HEK293 (cell line): ENCODE measurements at regions not wholly inside any gene's neighbourhood (a gene's known extent, or its start where the extent isn't known, plus 50 kb on each side); places are given as distances from the start of the nearest gene placed in this dataset.

ENCODE experiments used
- CTCF ChIA-PET: fragments of 350-600 bp; formaldehyde crosslinking; extraction: SDS; loops from one replicate; lab custom pipeline; 2021; ENCODE audit warnings: antibody characterized with exemption; lab: Yijun Ruan, JAX
- POLR2A ChIA-PET: fragments of 300-600 bp; formaldehyde crosslinking; extraction: SDS; loops from one replicate; lab custom pipeline; 2020; ENCODE audit warnings: antibody characterized with exemption, inconsistent platforms; lab: Yijun Ruan, JAX
- H3K27ac ChIP-seq: fragments of 200-500 bp; sonication (Bioruptor generic); 2 replicates; pipeline ENCODE4 v1.5.1; 2014; ENCODE audit warnings: low read depth, low read length, control low read depth, inconsistent platforms; ENCODE audit errors: extremely low read depth
- H3K36me3 ChIP-seq, 2 experiments: fragments of 200-500 bp in 1 of 2; sonication (Bioruptor generic) in 1 of 2; 1 replicate in 1 of 2; 2 replicates in 1 of 2; pipeline ENCODE4 v1.5.1; 2014 to 2017; ENCODE audit warnings: inconsistent platforms in 2 of 2, low read length in 2 of 2; ENCODE audit not compliant: control insufficient read depth in 2 of 2, insufficient read depth in 1 of 2
- H3K4me1 ChIP-seq: fragments of 200-500 bp; sonication (Bioruptor generic); 2 replicates; pipeline ENCODE4 v1.5.1; 2014; ENCODE audit warnings: mild to moderate bottlenecking, low read length, inconsistent platforms; ENCODE audit not compliant: control insufficient read depth, insufficient read depth
- H3K4me3 ChIP-seq: 2 replicates; pipeline ENCODE4 v1.5.1; 2011; ENCODE audit warnings: low read depth, mild to moderate bottlenecking, control low read depth, low read length, moderate library complexity
- H3K9me3 ChIP-seq: fragments of 200-500 bp; sonication (Bioruptor generic); 2 replicates; pipeline ENCODE4 v1.5.1; 2014; ENCODE audit warnings: low read depth, low read length, inconsistent platforms; ENCODE audit not compliant: control insufficient read depth, insufficient read depth
- AEBP2 ChIP-seq: fragments of 450-650 bp; formaldehyde crosslinking; IDR thresholded peaks from 2 replicates; pipeline ENCODE4 v1.5.1; 2016; ENCODE audit warnings: missing biosample characterization, missing genetic modification characterization, borderline replicate concordance
- FEZF1 ChIP-seq: fragments of 450-650 bp; formaldehyde crosslinking; IDR thresholded peaks from 2 replicates; pipeline ENCODE4 v1.5.1; 2016; ENCODE audit warnings: missing biosample characterization, missing genetic modification characterization
- HOXA7 ChIP-seq: sonication (generic); formaldehyde crosslinking; IDR thresholded peaks from 2 replicates; pipeline ENCODE4 v1.8.1; 2022; ENCODE audit warnings: missing genetic modification reagents, borderline replicate concordance
- IKZF3 ChIP-seq: fragments of 450-650 bp; IDR thresholded peaks from 2 replicates; pipeline ENCODE4 v1.5.0; 2018; ENCODE audit warnings: missing biosample characterization, mild to moderate bottlenecking, missing genetic modification characterization, moderate library complexity
- MYNN ChIP-seq: fragments of 450-650 bp; formaldehyde crosslinking; IDR thresholded peaks from 2 replicates; pipeline ENCODE4 v1.5.1; 2016; ENCODE audit warnings: missing biosample characterization, missing genetic modification characterization, borderline replicate concordance
- SCRT1 ChIP-seq: fragments of 450-650 bp; formaldehyde crosslinking; IDR thresholded peaks from 2 replicates; pipeline ENCODE4 v1.5.1; 2016; ENCODE audit warnings: missing biosample characterization, missing genetic modification characterization, borderline replicate concordance
- SCRT2 ChIP-seq: fragments of 450-650 bp; formaldehyde crosslinking; IDR thresholded peaks from 2 replicates; pipeline ENCODE4 v1.5.1; 2016; ENCODE audit warnings: missing biosample characterization, missing genetic modification characterization
- SETDB1 ChIP-seq: IDR thresholded peaks from one replicate; pipeline ENCODE4 v1.6.1; 2017; ENCODE audit warnings: mild to moderate bottlenecking, low read length, moderate library complexity, mixed read lengths; ENCODE audit not compliant: insufficient read length
- TCF7L2 ChIP-seq: IDR thresholded peaks from 2 replicates; pipeline ENCODE4 v1.6.1; 2011; ENCODE audit warnings: low read depth, mild to moderate bottlenecking, inconsistent platforms, low read length, moderate library complexity, borderline replicate concordance
- TSHZ1 ChIP-seq: fragments of 450-650 bp; formaldehyde crosslinking; IDR thresholded peaks from 2 replicates; pipeline ENCODE4 v1.5.1; 2016; ENCODE audit warnings: missing biosample characterization, missing genetic modification characterization, borderline replicate concordance
- WT1 ChIP-seq: fragments of 450-650 bp; formaldehyde crosslinking; IDR thresholded peaks from 2 replicates; pipeline ENCODE4 v1.5.1; 2016; ENCODE audit warnings: missing biosample characterization, missing genetic modification characterization
- ZFHX2 ChIP-seq: fragments of 450-650 bp; formaldehyde crosslinking; conservative IDR thresholded peaks from 2 replicates; pipeline ENCODE4 v1.5.1; 2016; ENCODE audit warnings: missing biosample characterization, missing genetic modification characterization
- ZFP69B ChIP-seq: fragments of 450-650 bp; formaldehyde crosslinking; IDR thresholded peaks from 2 replicates; pipeline ENCODE4 v1.5.1; 2016; ENCODE audit warnings: missing biosample characterization, missing genetic modification characterization
- ZNF157 ChIP-seq: fragments of 450-650 bp; formaldehyde crosslinking; IDR thresholded peaks from 2 replicates; pipeline ENCODE4 v1.5.1; 2016; ENCODE audit warnings: missing biosample characterization, missing genetic modification characterization
- ZNF184 ChIP-seq: fragments of 450-650 bp; IDR thresholded peaks from 2 replicates; pipeline ENCODE4 v1.5.1; 2018; ENCODE audit warnings: missing biosample characterization, mild to moderate bottlenecking, missing genetic modification characterization
- ZNF2 ChIP-seq: fragments of 450-650 bp; formaldehyde crosslinking; IDR thresholded peaks from 2 replicates; pipeline ENCODE4 v1.5.1; 2016; ENCODE audit warnings: missing biosample characterization, missing genetic modification characterization
- ZNF221 ChIP-seq: fragments of 450-650 bp; formaldehyde crosslinking; IDR thresholded peaks from 2 replicates; pipeline ENCODE4 v1.5.1; 2017; ENCODE audit warnings: missing biosample characterization, missing genetic modification characterization, borderline replicate concordance
- ZNF24 ChIP-seq: fragments of 450-650 bp; formaldehyde crosslinking; IDR thresholded peaks from 2 replicates; pipeline ENCODE4 v1.5.1; 2016; ENCODE audit warnings: missing biosample characterization, missing genetic modification characterization
- ZNF302 ChIP-seq: fragments of 450-650 bp; formaldehyde crosslinking; IDR thresholded peaks from 2 replicates; pipeline ENCODE4 v1.5.1; 2016; ENCODE audit warnings: missing biosample characterization, missing genetic modification characterization, low read depth
- ZNF335 ChIP-seq: fragments of 450-650 bp; formaldehyde crosslinking; conservative IDR thresholded peaks from 2 replicates; pipeline ENCODE4 v1.5.1; 2016; ENCODE audit warnings: missing biosample characterization, missing genetic modification characterization
- ZNF341 ChIP-seq: fragments of 450-650 bp; formaldehyde crosslinking; IDR thresholded peaks from 2 replicates; pipeline ENCODE4; 2016; ENCODE audit warnings: low read depth, missing biosample characterization, missing genetic modification characterization
- ZNF37A ChIP-seq: fragments of 450-650 bp; IDR thresholded peaks from 2 replicates; pipeline ENCODE4 v1.5.1; 2018; ENCODE audit warnings: missing biosample characterization, missing genetic modification characterization
- ZNF48 ChIP-seq: fragments of 450-650 bp; formaldehyde crosslinking; IDR thresholded peaks from 2 replicates; pipeline ENCODE4 v1.5.1; 2016; ENCODE audit warnings: missing biosample characterization, missing genetic modification characterization
- ZNF600 ChIP-seq: fragments of 450-650 bp; formaldehyde crosslinking; IDR thresholded peaks from 2 replicates; pipeline ENCODE4 v1.5.1; 2016; ENCODE audit warnings: missing biosample characterization, missing genetic modification characterization
- ZNF610 ChIP-seq: fragments of 450-650 bp; formaldehyde crosslinking; IDR thresholded peaks from 2 replicates; pipeline ENCODE4 v1.5.1; 2016; ENCODE audit warnings: missing biosample characterization, missing genetic modification characterization, borderline replicate concordance
- ZNF747 ChIP-seq: fragments of 450-650 bp; formaldehyde crosslinking; IDR thresholded peaks from 2 replicates; pipeline ENCODE4 v1.5.1; 2016; ENCODE audit warnings: missing biosample characterization, missing genetic modification characterization
- TF ChIP-seq, protein P1 (sequence below): fragments of 450-650 bp; formaldehyde crosslinking; IDR thresholded peaks from 2 replicates; pipeline ENCODE4 v1.5.0; 2017; ENCODE audit warnings: missing biosample characterization, missing genetic modification characterization, borderline replicate concordance

DNA sequence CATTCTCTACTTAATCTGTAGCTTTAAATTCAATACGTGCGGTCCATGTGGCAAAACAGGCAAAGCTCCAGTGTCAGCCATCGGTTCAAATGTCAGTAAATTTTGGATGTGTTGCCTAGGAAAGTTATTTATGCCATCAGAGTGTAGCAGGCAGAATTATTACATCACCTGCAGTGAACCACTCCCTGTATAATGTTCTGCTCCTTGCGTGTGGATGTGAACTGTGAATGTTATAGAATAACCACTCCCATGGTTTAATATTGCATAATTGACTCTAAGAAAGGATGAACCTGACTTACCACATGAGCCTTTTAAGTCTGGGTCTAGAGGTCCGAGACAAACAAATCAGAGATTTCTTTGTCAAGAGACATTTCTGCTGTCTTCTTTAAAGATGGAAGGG is 145.5 kb downstream of the GOLIM4 start:
- no peak overlapping the region for H3K27ac ChIP-seq
- TF ChIP-seq FEZF1 (tag by site-specific recombination): no peak
- no peak for TF ChIP-seq SCRT2 (tag by site-specific recombination)
- no peak for TF ChIP-seq ZNF610 (tag by site-specific recombination)
- no peak for TF ChIP-seq ZNF2 (tag by site-specific recombination)
- no peak for TF ChIP-seq ZNF184
- no peak for TF ChIP-seq ZFP69B (tag by site-specific recombination)
- no peak for TF ChIP-seq TSHZ1 (tag by site-specific recombination)
- TF ChIP-seq, protein P1, sequence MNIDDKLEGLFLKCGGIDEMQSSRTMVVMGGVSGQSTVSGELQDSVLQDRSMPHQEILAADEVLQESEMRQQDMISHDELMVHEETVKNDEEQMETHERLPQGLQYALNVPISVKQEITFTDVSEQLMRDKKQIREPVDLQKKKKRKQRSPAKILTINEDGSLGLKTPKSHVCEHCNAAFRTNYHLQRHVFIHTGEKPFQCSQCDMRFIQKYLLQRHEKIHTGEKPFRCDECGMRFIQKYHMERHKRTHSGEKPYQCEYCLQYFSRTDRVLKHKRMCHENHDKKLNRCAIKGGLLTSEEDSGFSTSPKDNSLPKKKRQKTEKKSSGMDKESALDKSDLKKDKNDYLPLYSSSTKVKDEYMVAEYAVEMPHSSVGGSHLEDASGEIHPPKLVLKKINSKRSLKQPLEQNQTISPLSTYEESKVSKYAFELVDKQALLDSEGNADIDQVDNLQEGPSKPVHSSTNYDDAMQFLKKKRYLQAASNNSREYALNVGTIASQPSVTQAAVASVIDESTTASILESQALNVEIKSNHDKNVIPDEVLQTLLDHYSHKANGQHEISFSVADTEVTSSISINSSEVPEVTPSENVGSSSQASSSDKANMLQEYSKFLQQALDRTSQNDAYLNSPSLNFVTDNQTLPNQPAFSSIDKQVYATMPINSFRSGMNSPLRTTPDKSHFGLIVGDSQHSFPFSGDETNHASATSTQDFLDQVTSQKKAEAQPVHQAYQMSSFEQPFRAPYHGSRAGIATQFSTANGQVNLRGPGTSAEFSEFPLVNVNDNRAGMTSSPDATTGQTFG (tag by site-specific recombination): no peak
- TF ChIP-seq ZFHX2 (tag by site-specific recombination): no peak
- no peak for TF ChIP-seq ZNF24 (tag by site-specific recombination)
- TF ChIP-seq ZNF302 (tag by site-specific recombination): no peak
- no peak for TF ChIP-seq ZNF37A
- no peak for TF ChIP-seq HOXA7 (CRISPR knock-in tag)
- TF ChIP-seq ZNF341: no peak
- TF ChIP-seq, all 188 proteins: peak for 0
- no peaks in the 10 kb centered on the region for H3K9me3 ChIP-seq
- H3K4me3 ChIP-seq: no peak overlapping the region
- POLR2A ChIA-PET: no interaction called here
- CTCF ChIA-PET: interaction anchor here (1.1 kb wide), 1 partner anchor 24 kb away, joined by 4 read pairs; no protein-coding TSS in a partner anchor
- no peaks in the 10 kb centered on the region for H3K4me1 ChIP-seq
- H3K36me3 ChIP-seq: no peaks in the 10 kb centered on the region

DNA sequence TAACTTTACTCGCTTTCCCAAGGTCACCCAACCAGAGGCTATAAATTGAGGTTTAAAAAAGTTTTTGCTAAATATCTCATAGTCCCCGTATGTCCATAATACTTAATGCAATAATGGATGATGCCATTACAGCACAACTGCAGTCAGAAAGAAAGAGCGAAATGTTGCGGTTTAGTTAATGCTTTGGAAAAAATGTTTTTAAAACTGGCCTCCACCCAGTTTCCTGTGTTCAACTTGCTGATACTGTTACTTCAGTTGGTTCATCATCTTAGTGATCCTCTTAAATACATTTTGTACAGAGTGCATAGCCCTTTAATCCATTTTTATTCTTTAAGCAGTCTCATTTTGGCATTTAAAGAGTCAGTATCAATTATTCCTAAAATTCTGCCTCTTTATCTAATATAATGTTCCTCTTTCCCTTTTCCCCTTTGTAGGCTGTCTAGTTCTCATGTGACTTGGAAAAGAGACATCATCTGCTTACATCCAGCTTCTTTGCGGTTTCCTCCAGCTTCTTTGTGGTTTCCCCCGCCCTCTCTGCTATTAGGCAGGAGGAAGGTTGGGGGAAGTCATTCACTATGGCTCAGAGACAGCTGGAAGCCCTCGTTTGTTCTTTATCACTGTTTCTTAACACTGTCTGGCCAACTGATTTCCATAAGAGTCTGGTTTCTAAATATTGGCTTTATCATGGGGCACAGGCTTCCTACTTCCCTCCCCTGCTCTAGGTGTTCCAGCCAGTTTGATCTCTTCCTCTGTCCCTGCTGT is 154.3 kb downstream of the GOLIM4 start:
- no peak overlapping the region for H3K4me3 ChIP-seq
- no peaks in the 10 kb centered on the region for H3K36me3 ChIP-seq
- ChIA-PET POLR2A (no interaction called here), CTCF (interaction anchor here (1.8 kb wide), 1 partner anchor 99 kb away, joined by 5 read pairs; no protein-coding TSS in a partner anchor)
- no peaks in the 10 kb centered on the region for H3K4me1 ChIP-seq
- no peaks in the 10 kb centered on the region for H3K9me3 ChIP-seq
- H3K27ac ChIP-seq: no peak overlapping the region
- TF ChIP-seq ZNF600 (no peak), AEBP2 (tag by site-specific recombination) (no peak), WT1 (tag by site-specific recombination) (no peak), SETDB1 (no peak), TCF7L2 (no peak), ZNF157 (no peak), ZNF335 (tag by site-specific recombination) (no peak), ZNF48 (tag by site-specific recombination) (no peak), ZNF24 (tag by site-specific recombination) (no peak), ZNF747 (no peak), SCRT1 (no peak), MYNN (tag by site-specific recombination) (no peak), ZNF221 (tag by site-specific recombination) (no peak), IKZF3 (tag by site-specific recombination) (no peak)
